HG03095 (cell line): ENCODE measurements at regions not wholly inside any gene's neighbourhood (a gene's known extent, or its start where the extent isn't known, plus 50 kb on each side); places are given as distances from the start of the nearest gene placed in this dataset.

ENCODE experiments used
- ATAC-seq: cut with Tn5 transposase; IDR thresholded peaks from one replicate; pipeline ENCODE4 v1.9.1; 2021; ENCODE audit warnings: moderate library complexity; ENCODE audit not compliant: unreplicated experiment

- ATAC-seq: no peak
Measured at GRCh38 chr18:68469049-68469625, 245.8 kb downstream of the TMX3 start.

GRCh38 chr18:68467957-68468356 lies 247.0 kb downstream of the TMX3 start:
- no peak for ATAC-seq

GRCh38 chr18:68467329-68467728 lies 247.6 kb downstream of the TMX3 start:
- ATAC-seq: no peak

GRCh38 chr18:68466672-68467071 lies 248.2 kb downstream of the TMX3 start:
- no peak for ATAC-seq

- ATAC-seq: no peak
Measured at GRCh38 chr18:68462766-68463165, 252.1 kb downstream of the TMX3 start.

GRCh38 chr18:68462148-68462547 lies 252.8 kb downstream of the TMX3 start:
- no peak for ATAC-seq

GRCh38 chr18:68461481-68462018 lies 253.4 kb downstream of the TMX3 start:
- ATAC-seq: no peak

GRCh38 chr18:68459968-68460367 lies 254.9 kb downstream of the TMX3 start:
- no peak for ATAC-seq

- no peak for ATAC-seq
Measured at GRCh38 chr18:68456985-68457384, 257.9 kb downstream of the TMX3 start.

- no peak for ATAC-seq
Measured at GRCh38 chr18:68455229-68455603, 259.7 kb downstream of the TMX3 start.

GRCh38 chr18:68454511-68455228 lies 260.2 kb downstream of the TMX3 start:
- no peak for ATAC-seq

GRCh38 chr18:68449292-68449691 lies 265.6 kb downstream of the TMX3 start:
- no peak for ATAC-seq

GRCh38 chr18:68448736-68449135 lies 266.2 kb downstream of the TMX3 start:
- ATAC-seq: no peak

- ATAC-seq: no peak
Measured at GRCh38 chr18:68447286-68447685, 267.6 kb downstream of the TMX3 start.

- no peak for ATAC-seq
Measured at GRCh38 chr18:68445668-68446426, 269.1 kb downstream of the TMX3 start.

- ATAC-seq: no peak
Measured at GRCh38 chr18:68445136-68445535, 269.8 kb downstream of the TMX3 start.

- no peak for ATAC-seq
Measured at GRCh38 chr18:68441241-68441640, 273.7 kb downstream of the TMX3 start.

GRCh38 chr18:68440433-68440832 lies 274.5 kb downstream of the TMX3 start:
- ATAC-seq: no peak

- no peak for ATAC-seq
Measured at GRCh38 chr18:68439642-68440041, 275.3 kb downstream of the TMX3 start.

GRCh38 chr18:68438983-68439382 lies 275.9 kb downstream of the TMX3 start:
- ATAC-seq: no peak

GRCh38 chr18:68438536-68438935 lies 276.4 kb downstream of the TMX3 start:
- no peak for ATAC-seq

GRCh38 chr18:68436485-68436884 lies 278.4 kb downstream of the TMX3 start:
- no peak for ATAC-seq
